Stimulated activated CD8-positive, alpha-beta memory T cell treated with anti-CD3 and anti-CD28 coated beads, Interleukin-7, amount 100 ng/mL, for 48 hours (primary cell): ENCODE measurements at regions not wholly inside any gene's neighbourhood (a gene's known extent, or its start where the extent isn't known, plus 50 kb on each side); places are given as distances from the start of the nearest gene placed in this dataset.

ENCODE experiments used
- DNase-seq, 2 donors: peaks; one replicate each; pipeline ENCODE4 v3.0.0-alpha.2; 2020; ENCODE audit warnings: low read depth in 1 of 2; ENCODE audit errors: extremely low read depth in 1 of 2

- DNase-seq: no peak
These were observed 295.6 kb downstream of the ZEB1 start for GRCh38 chr10:31614611-31615010.

- no peak for DNase-seq
These were observed 293.1 kb downstream of the ZEB1 start for GRCh38 chr10:31612082-31612481.

- no peak for DNase-seq
These were observed 292.1 kb downstream of the ZEB1 start for GRCh38 chr10:31611161-31611560.

GRCh38 chr10:31607481-31607880, 288.5 kb downstream of the ZEB1 start:
- no peak for DNase-seq

GRCh38 chr10:31606841-31607240, 287.8 kb downstream of the ZEB1 start:
- no peak for DNase-seq

GRCh38 chr10:31605861-31606525, 287.0 kb downstream of the ZEB1 start:
- DNase-seq: no peak

- DNase-seq: no peak
These were observed 286.4 kb downstream of the ZEB1 start for GRCh38 chr10:31605426-31605825.

- no peak for DNase-seq
These were observed 285.7 kb downstream of the ZEB1 start for GRCh38 chr10:31604646-31605170.

GRCh38 chr10:31604096-31604495, 285.1 kb downstream of the ZEB1 start:
- no peak for DNase-seq

- DNase-seq: peak; percentile 77 to 83
These were observed 284.4 kb downstream of the ZEB1 start for GRCh38 chr10:31603235-31604087.

GRCh38 chr10:31602541-31603234, 283.7 kb downstream of the ZEB1 start:
- no peak for DNase-seq

- no peak for DNase-seq
These were observed 282.1 kb downstream of the ZEB1 start for GRCh38 chr10:31601136-31601535.

GRCh38 chr10:31599626-31600504, 280.8 kb downstream of the ZEB1 start:
- no peak for DNase-seq

- no peak for DNase-seq
These were observed 277.7 kb downstream of the ZEB1 start for GRCh38 chr10:31596765-31597164.

GRCh38 chr10:31595992-31596391, 277.0 kb downstream of the ZEB1 start:
- DNase-seq: no peak

- no peak for DNase-seq
These were observed 275.4 kb downstream of the ZEB1 start for GRCh38 chr10:31594347-31594873.

- no peak for DNase-seq
These were observed 274.1 kb downstream of the ZEB1 start for GRCh38 chr10:31593124-31593523.

GRCh38 chr10:31591569-31591968, 272.6 kb downstream of the ZEB1 start:
- DNase-seq: no peak

- no peak for DNase-seq
These were observed 271.2 kb downstream of the ZEB1 start for GRCh38 chr10:31590023-31590800.
